Panc1 (cell line): ENCODE measurements at regions not wholly inside any gene's neighbourhood (a gene's known extent, or its start where the extent isn't known, plus 50 kb on each side); places are given as distances from the start of the nearest gene placed in this dataset.

Experiments used
- ATAC-seq: fragments of 200-7000 bp; cut with Tn5 transposase; 2 replicates; pipeline ENCODE4 v1.9.1; 2020; ENCODE audit warnings: mild to moderate bottlenecking, moderate library complexity
- BruUV-seq: library from RNA; stranded (reverse); fragments of 400-500 nt; replicated peaks from 2 replicates; lab custom pipeline; 2021; lab: Mats Ljungman, UMichigan
- CTCF ChIA-PET: fragments of 300-600 bp; sonication (Branson Sonifier 250); formaldehyde crosslinking; loops from one replicate; lab custom pipeline; 2022; ENCODE audit warnings: antibody characterized with exemption; lab: Charles Lee
- POLR2A ChIA-PET: fragments of 300-600 bp; sonication (Branson Sonifier 250); formaldehyde crosslinking; loops from one replicate; lab custom pipeline; 2022; ENCODE audit warnings: antibody characterized with exemption; lab: Charles Lee
- DNase-seq: peaks from one replicate; pipeline ENCODE4 v3.0.0-alpha.2; 2010; ENCODE audit warnings: low read depth, low spot score
- H3K27ac ChIP-seq: 2 replicates; pipeline ENCODE4 v1.5.1; 2011; ENCODE audit warnings: mild to moderate bottlenecking, low read length, inconsistent platforms
- H3K27me3 ChIP-seq: fragments of 200-500 bp; sonication (Bioruptor generic); 2 replicates; pipeline ENCODE4 v1.6.0; 2014; ENCODE audit warnings: low read length, inconsistent platforms; ENCODE audit not compliant: control insufficient read depth, insufficient read depth
- H3K36me3 ChIP-seq: fragments of 200-500 bp; sonication (Bioruptor generic); 2 replicates; pipeline ENCODE4 v1.5.1; 2014; ENCODE audit warnings: inconsistent platforms, mild to moderate bottlenecking, low read length, moderate library complexity; ENCODE audit not compliant: control insufficient read depth, insufficient read depth
- H3K4me1 ChIP-seq: 2 replicates; pipeline ENCODE4 v1.5.1; 2011; ENCODE audit warnings: inconsistent platforms, mild to moderate bottlenecking, low read length, moderate library complexity; ENCODE audit not compliant: control insufficient read depth, insufficient read depth
- H3K4me3 ChIP-seq, 2 experiments: 2 replicates each; pipeline ENCODE4 v1.5.1; 2011 to 2012; ENCODE audit warnings: low read depth in 2 of 2, low read length in 2 of 2, mild to moderate bottlenecking in 2 of 2, inconsistent platforms in 1 of 2, moderate library complexity in 1 of 2
- H3K9me3 ChIP-seq: fragments of 200-500 bp; sonication (Bioruptor generic); 2 replicates; pipeline ENCODE4 v1.5.1; 2014; ENCODE audit warnings: low read depth, mild to moderate bottlenecking, inconsistent platforms, low read length, moderate library complexity; ENCODE audit not compliant: control insufficient read depth, insufficient read depth
- POLR2AphosphoS5 ChIP-seq: IDR thresholded peaks from 2 replicates; pipeline ENCODE4 v1.6.1; 2012; ENCODE audit warnings: mild to moderate bottlenecking, low read depth, low read length, moderate library complexity
- SIN3A ChIP-seq: IDR thresholded peaks from 2 replicates; pipeline ENCODE4 v1.6.1; 2012; ENCODE audit warnings: low read depth, mild to moderate bottlenecking, low read length, moderate library complexity, borderline replicate concordance; ENCODE audit not compliant: insufficient read depth
- TCF7L2 ChIP-seq: IDR thresholded peaks from 2 replicates; pipeline ENCODE4 v1.6.1; 2011; ENCODE audit warnings: mild to moderate bottlenecking, low read depth, low read length, inconsistent platforms
- in situ Hi-C: cut with HindIII; loops from 2 replicates; pipeline ENCODE4 v1.10.0; 2016; ENCODE audit warnings: low sequenced_read_pairs, low pct_unique_long_range_greater_than_20kb
- intact Hi-C: fragments of 100-400 bp; cut with micrococcal nuclease; formaldehyde crosslinking; loops from one replicate; pipeline ENCODE4 v1.10.0; 2022; ENCODE audit not compliant: unreplicated experiment
- TF ChIP-seq, protein P1 (sequence below), 2 experiments: IDR thresholded peaks; 2 replicates each; pipeline ENCODE4 v1.6.1; 2011 to 2012; ENCODE audit warnings: low read depth in 2 of 2, control low read depth in 1 of 2, low read length in 1 of 2, mild to moderate bottlenecking in 1 of 2, moderate library complexity in 1 of 2; ENCODE audit not compliant: insufficient read depth in 1 of 2
- TF ChIP-seq, protein P2 (sequence below): fragments of 450-650 bp; IDR thresholded peaks from 2 replicates; pipeline ENCODE4 v1.5.1; 2017; ENCODE audit warnings: mild to moderate bottlenecking

DNA sequence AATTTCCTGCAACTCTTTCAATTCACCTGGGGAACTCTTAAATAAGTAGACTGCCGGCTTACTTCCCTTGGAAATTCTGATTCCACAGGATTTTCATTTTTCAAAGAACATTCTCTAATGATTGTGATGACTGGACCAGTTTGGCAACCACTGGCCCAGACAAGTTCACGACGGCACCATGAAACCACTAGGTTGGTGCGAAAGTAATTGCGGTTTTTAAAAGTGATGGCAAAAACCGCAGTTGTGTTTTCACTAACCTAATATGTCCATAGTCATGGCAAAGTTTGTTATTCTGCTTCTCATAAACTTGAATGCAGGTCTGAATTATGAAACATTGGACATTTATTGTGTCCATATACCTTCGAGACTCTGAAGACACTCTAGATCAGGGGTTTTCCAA is 317.2 kb downstream of the IRX1 start:
- H3K27me3 ChIP-seq: no peaks in the 10 kb centered on the region
- in situ Hi-C loops (no loop called here), intact Hi-C loops (no loop called here)
- CTCF ChIA-PET: no interaction called here
- no peaks in the 10 kb centered on the region for H3K9me3 ChIP-seq
- no TSS peak for BruUV-seq
- H3K4me1 ChIP-seq: no peaks in the 10 kb centered on the region
- DNase-seq (no peak), ATAC-seq (no peak)
- TF ChIP-seq, protein P1, sequence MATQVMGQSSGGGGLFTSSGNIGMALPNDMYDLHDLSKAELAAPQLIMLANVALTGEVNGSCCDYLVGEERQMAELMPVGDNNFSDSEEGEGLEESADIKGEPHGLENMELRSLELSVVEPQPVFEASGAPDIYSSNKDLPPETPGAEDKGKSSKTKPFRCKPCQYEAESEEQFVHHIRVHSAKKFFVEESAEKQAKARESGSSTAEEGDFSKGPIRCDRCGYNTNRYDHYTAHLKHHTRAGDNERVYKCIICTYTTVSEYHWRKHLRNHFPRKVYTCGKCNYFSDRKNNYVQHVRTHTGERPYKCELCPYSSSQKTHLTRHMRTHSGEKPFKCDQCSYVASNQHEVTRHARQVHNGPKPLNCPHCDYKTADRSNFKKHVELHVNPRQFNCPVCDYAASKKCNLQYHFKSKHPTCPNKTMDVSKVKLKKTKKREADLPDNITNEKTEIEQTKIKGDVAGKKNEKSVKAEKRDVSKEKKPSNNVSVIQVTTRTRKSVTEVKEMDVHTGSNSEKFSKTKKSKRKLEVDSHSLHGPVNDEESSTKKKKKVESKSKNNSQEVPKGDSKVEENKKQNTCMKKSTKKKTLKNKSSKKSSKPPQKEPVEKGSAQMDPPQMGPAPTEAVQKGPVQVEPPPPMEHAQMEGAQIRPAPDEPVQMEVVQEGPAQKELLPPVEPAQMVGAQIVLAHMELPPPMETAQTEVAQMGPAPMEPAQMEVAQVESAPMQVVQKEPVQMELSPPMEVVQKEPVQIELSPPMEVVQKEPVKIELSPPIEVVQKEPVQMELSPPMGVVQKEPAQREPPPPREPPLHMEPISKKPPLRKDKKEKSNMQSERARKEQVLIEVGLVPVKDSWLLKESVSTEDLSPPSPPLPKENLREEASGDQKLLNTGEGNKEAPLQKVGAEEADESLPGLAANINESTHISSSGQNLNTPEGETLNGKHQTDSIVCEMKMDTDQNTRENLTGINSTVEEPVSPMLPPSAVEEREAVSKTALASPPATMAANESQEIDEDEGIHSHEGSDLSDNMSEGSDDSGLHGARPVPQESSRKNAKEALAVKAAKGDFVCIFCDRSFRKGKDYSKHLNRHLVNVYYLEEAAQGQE (IDR thresholded peaks at IDR 0.05; ENCODE audit: insufficient read depth in 1 of 2, low read depth in 2 of 2, low read length in 1 of 2): no peak
- no peak for TF ChIP-seq POLR2AphosphoS5
- TF ChIP-seq TCF7L2: no peak
- TF ChIP-seq, protein P2, sequence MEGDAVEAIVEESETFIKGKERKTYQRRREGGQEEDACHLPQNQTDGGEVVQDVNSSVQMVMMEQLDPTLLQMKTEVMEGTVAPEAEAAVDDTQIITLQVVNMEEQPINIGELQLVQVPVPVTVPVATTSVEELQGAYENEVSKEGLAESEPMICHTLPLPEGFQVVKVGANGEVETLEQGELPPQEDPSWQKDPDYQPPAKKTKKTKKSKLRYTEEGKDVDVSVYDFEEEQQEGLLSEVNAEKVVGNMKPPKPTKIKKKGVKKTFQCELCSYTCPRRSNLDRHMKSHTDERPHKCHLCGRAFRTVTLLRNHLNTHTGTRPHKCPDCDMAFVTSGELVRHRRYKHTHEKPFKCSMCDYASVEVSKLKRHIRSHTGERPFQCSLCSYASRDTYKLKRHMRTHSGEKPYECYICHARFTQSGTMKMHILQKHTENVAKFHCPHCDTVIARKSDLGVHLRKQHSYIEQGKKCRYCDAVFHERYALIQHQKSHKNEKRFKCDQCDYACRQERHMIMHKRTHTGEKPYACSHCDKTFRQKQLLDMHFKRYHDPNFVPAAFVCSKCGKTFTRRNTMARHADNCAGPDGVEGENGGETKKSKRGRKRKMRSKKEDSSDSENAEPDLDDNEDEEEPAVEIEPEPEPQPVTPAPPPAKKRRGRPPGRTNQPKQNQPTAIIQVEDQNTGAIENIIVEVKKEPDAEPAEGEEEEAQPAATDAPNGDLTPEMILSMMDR: no peak
- TF ChIP-seq SIN3A: no peak
- H3K36me3 ChIP-seq: no peaks in the 10 kb centered on the region
- H3K27ac ChIP-seq: no peak overlapping the region
- H3K4me3 ChIP-seq: no peak overlapping the region
- POLR2A ChIA-PET: no interaction called here

DNA sequence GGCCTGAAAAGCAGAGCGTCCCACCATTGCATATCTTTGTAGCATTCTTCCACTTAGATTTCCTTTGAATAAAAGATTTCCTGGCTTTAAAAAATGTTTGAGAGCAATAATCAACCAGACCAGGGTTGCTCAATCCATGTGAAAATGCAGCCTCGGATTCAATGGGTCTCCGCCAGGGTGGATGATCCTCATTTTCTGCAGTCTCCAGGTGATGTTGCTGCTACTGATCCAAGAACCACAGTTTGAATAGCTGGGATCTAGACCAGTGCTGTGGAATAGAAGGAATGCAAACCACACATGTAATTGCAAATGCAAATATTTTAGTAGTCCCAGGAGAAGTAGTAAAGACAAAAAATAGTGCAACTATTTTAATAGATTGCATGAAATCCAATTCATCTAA is 317.6 kb downstream of the IRX1 start:
- POLR2A ChIA-PET: no interaction called here
- H3K4me1 ChIP-seq: no peaks in the 10 kb centered on the region
- DNase-seq (no peak), ATAC-seq (no peak)
- intact Hi-C loops: no loop called here
- in situ Hi-C loops: no loop called here
- no peak overlapping the region for H3K4me3 ChIP-seq
- CTCF ChIA-PET: no interaction called here
- H3K9me3 ChIP-seq: no peaks in the 10 kb centered on the region
- H3K27me3 ChIP-seq: no peaks in the 10 kb centered on the region
- H3K36me3 ChIP-seq: no peaks in the 10 kb centered on the region
- no peak for TF ChIP-seq POLR2AphosphoS5
- TF ChIP-seq, protein P1 (IDR thresholded peaks at IDR 0.05; ENCODE audit: insufficient read depth in 1 of 2, low read depth in 2 of 2, low read length in 1 of 2): no peak
- no peak for TF ChIP-seq TCF7L2
- TF ChIP-seq, protein P2: no peak
- H3K27ac ChIP-seq: no peak overlapping the region
- no TSS peak for BruUV-seq
